Stimulated activated naive B cell treated with anti-CD40 and anti-IgM and Interleukin-4, amounts not matched to agents 10 μg/mL and 1 μg/mL and 100 μg/mL, for 72 hours (primary cell): ENCODE measurements at regions not wholly inside any gene's neighbourhood (a gene's known extent, or its start where the extent isn't known, plus 50 kb on each side); places are given as distances from the start of the nearest gene placed in this dataset.
A peak's percentile ranks its signal among the peaks of the same experiment; 100 is the strongest.

Source experiments
- ATAC-seq, 2 donors: fragments of 150-1000 bp; cut with Tn5 transposase; replicated peaks; 2 replicates each; pipeline ENCODE4 v1.10.0; 2021; ENCODE audit warnings: moderate library complexity in 1 of 2
- DNase-seq: peaks from one replicate; pipeline ENCODE4 v3.0.0; 2021
- H3K27ac Mint-ChIP-seq: one replicate; pipeline ENCODE4 v1.8.0; 2022; ENCODE audit warnings: mild to moderate bottlenecking, mixed read lengths
- H3K27me3 Mint-ChIP-seq, 2 donors: one replicate each; pipeline ENCODE4 v1.8.0; 2022; ENCODE audit warnings: mixed read lengths in 2 of 2
- H3K36me3 Mint-ChIP-seq, 2 donors: one replicate each; pipeline ENCODE4 v1.8.0; 2022; ENCODE audit warnings: mixed read lengths in 2 of 2, mild to moderate bottlenecking in 1 of 2
- H3K4me1 Mint-ChIP-seq, 2 donors: one replicate each; pipeline ENCODE4 v1.8.0; 2022; ENCODE audit warnings: mixed read lengths in 2 of 2, mild to moderate bottlenecking in 1 of 2
- H3K4me3 Mint-ChIP-seq, 2 donors: one replicate each; pipeline ENCODE4 v1.8.0; 2022; ENCODE audit warnings: mild to moderate bottlenecking in 2 of 2, mixed read lengths in 2 of 2, moderate library complexity in 1 of 2
- H3K9me3 Mint-ChIP-seq, 2 donors: one replicate each; pipeline ENCODE4 v1.8.0; 2022; ENCODE audit warnings: mixed read lengths in 2 of 2, mild to moderate bottlenecking in 1 of 2

DNA sequence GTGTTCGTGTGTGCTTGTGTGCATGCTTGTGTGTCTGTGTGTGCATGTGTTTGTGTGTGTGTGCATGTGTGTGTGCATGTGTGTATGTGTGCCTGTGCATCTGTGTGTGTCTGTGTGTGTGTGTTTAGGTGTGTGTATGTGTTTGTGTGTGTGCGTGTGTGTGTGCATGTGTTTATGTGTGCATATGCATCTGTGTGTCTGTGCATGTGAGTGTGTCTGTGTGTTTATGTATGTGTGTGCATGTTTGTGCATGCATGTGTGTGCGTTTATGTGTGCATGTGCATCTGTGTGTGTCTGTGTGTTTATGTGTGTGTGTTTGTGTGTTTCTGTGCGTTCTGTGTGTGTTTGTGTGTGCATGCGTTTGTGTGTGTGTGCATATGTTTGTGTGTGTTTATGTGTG, 106.6 kb upstream of the TNRC6C start:
- Mint-ChIP-seq H3K27ac (no peak overlapping the region), H3K4me3 (no peak overlapping the region), H3K27me3 (peaks cover 6 to 7% of the 10 kb centered on the region in 2 donors), H3K36me3 (no peaks in the 10 kb centered on the region), H3K4me1 (peaks cover 6 to 12% of the 10 kb centered on the region in 2 donors), H3K9me3 (no peaks in the 10 kb centered on the region)
- DNase-seq (no peak), ATAC-seq (no peak)

DNA sequence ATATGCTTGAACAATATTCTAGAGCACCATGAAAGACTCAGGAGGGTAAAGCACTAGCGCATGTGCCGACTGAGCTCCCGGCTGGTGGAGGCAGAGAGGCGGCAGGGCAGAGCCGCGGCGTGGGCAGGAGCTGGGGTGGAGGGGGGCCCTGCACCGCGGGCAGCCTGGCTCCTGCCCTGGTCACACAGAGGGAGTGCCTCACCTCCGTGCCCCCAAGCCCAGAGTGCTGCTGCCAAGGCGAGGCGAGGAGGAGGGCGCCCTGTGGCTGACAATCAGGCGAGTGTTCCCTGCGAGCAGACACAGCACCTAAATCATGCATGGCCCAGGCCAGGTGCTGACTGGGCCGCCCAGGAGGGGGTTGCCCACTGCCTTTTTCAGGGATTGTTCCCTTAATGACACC, 105.8 kb upstream of the TNRC6C start:
- Mint-ChIP-seq H3K4me3 (no peak overlapping the region), H3K27ac (no peak overlapping the region)

DNA sequence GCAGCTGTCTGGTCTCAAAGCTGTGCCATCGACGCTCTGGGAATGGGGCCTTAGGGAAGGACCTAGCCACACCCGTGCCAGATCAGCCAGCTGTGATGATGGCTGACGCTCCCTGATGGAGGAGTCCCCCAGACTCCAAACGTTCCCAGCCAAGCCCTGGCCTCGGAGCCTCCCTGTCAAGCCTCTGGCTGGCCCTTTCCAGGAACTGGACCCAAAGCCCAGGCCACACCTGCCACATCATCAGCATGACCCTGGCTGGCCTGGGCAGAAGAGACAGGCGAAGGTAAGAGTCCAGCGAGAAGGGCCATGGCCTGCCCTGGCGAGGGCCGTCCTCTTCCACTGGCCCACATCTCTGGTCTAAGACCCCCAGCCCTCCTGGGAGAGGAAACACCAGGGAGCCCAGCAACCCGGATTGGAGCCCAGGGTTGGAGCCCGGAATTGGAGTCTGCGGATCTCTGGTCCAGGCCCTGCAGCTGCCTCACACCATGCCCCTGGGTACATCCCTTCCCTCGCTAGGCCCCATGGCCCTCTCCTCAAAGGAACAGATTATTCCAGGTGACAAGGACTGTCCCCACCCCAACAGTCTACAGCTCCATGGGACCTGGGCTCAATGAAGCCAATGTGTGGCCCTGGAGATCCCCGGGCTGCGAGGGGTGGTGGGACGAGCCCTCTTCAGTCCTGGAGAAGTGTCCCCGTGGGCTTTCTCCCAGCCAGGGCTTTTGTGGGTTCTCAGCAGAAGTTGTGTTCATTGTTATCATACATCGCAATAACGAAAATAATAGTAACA, 105.1 kb upstream of the TNRC6C start:
- Mint-ChIP-seq H3K4me3 (no peak overlapping the region), H3K27me3 (peaks cover 20% of the 10 kb centered on the region in 2 donors), H3K36me3 (no peaks in the 10 kb centered on the region), H3K4me1 (peaks cover 12 to 16% of the 10 kb centered on the region in 2 donors), H3K27ac (no peak overlapping the region), H3K9me3 (peaks cover 2 to 4% of the 10 kb centered on the region in 2 donors)
- ATAC-seq (no peak), DNase-seq (no peak)

More for the DNA sequence above, 105.8 kb upstream of the TNRC6C start:
- no peaks in the 10 kb centered on the region for H3K9me3 Mint-ChIP-seq
- no peaks in the 10 kb centered on the region for H3K36me3 Mint-ChIP-seq
- peaks cover 13% of the 10 kb centered on the region in 2 donors for H3K27me3 Mint-ChIP-seq
- ATAC-seq (no peak), DNase-seq (no peak)
- H3K4me1 Mint-ChIP-seq, result peaks cover 8 to 11% of the 10 kb centered on the region in 2 donors

DNA sequence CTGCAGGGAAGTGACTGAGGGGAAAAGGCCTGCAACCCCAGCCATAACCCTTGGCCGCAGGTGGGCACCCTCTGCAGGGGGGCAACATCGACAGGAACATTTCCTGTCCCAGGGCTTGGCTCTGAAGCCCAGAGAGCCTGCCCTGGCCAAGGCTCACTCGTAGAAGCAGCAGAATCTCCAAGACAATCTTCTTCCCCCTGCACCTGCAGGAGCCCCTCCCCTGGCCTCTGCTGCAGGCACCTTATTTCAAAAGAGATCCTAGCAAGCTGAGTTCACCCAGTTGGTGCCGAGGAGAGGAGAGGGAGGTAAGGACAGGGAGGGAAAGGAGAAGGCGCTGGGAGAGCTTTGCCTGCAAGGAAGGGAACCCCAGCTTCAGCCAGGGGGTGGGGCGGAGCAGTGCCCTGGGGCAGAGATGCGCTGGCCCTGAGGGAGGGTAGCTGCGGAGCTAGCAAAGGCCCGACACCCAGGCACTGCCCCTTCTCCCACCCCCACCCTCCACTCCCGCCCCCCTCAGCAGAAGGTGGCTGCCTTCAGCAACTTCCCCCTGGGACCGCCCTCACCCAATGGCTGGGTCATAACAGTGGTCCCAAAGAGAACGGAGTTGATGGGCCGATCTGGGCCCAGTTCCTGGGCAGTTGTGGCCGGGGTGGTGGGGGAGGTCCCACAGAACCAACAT, 104.3 kb upstream of the TNRC6C start:
- no peak for ATAC-seq
- H3K27me3 Mint-ChIP-seq, result peaks cover 24 to 28% of the 10 kb centered on the region in 2 donors

DNA sequence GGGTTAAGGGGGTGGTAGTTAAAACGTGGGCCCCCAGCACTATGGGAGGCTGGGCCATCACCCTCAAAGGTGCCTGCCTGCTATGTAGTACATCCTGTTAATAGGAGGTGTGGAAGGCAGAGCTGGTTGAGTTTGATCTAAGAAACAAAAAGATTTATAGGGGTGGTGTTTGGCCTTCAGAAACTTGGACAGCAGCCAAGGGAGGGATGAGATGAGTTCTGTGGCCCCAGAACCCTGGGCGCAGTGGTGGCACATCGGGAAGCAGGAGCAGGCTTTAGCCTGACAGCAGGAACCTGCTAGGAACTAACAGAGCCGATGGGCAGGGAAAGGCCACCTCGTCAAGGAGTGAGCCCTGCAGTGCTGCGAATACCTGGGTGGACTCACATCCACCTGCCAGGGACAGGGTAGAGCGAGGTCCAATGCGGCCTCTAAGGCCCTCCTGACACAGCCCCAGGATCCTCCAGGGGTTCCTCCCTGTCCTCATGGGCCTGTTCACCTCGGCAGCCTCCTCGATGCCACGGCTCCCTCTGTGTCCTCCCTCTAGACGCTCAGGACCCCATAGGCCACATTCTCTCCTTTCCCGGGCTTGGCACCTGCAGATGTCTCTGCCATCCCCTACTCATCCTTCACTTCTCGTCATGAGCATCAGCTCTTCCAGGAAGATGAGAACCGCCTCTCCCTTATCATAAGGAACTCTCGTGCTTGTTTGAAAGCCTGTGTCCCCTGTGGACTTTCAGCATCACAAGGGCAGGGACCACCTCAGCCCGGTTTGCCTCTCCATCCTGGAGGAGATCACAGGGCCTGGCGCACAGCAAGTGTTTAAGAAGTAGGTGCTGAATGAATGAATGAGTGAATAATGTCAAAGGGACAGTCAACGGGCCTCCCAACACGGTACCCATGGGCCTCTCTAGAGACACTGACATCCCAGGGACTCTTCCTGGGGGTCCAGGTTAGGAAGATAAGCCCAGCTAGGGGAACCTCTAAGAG, 103.5 kb upstream of the TNRC6C start:
- no peak overlapping the region for H3K4me3 Mint-ChIP-seq
- H3K9me3 Mint-ChIP-seq, result peaks cover 4 to 8% of the 10 kb centered on the region in 2 donors
- no peak for DNase-seq
- H3K27ac Mint-ChIP-seq, result peak overlapping the region; percentile 31
- ATAC-seq, result no peak
- H3K4me1 Mint-ChIP-seq, result peaks cover 16 to 20% of the 10 kb centered on the region in 2 donors
- H3K36me3 Mint-ChIP-seq, result peaks cover 0 to 2% of the 10 kb centered on the region in 2 donors
- peaks cover 31 to 36% of the 10 kb centered on the region in 2 donors for H3K27me3 Mint-ChIP-seq

More for the DNA sequence above, 104.3 kb upstream of the TNRC6C start:
- H3K4me1 Mint-ChIP-seq, result peaks cover 13 to 20% of the 10 kb centered on the region in 2 donors
- H3K4me3 Mint-ChIP-seq, result no peak overlapping the region
- no peaks in the 10 kb centered on the region for H3K36me3 Mint-ChIP-seq
- DNase-seq, result no peak
- H3K27ac Mint-ChIP-seq, result peak overlapping the region; percentile 31
- peaks cover 4 to 8% of the 10 kb centered on the region in 2 donors for H3K9me3 Mint-ChIP-seq

DNA sequence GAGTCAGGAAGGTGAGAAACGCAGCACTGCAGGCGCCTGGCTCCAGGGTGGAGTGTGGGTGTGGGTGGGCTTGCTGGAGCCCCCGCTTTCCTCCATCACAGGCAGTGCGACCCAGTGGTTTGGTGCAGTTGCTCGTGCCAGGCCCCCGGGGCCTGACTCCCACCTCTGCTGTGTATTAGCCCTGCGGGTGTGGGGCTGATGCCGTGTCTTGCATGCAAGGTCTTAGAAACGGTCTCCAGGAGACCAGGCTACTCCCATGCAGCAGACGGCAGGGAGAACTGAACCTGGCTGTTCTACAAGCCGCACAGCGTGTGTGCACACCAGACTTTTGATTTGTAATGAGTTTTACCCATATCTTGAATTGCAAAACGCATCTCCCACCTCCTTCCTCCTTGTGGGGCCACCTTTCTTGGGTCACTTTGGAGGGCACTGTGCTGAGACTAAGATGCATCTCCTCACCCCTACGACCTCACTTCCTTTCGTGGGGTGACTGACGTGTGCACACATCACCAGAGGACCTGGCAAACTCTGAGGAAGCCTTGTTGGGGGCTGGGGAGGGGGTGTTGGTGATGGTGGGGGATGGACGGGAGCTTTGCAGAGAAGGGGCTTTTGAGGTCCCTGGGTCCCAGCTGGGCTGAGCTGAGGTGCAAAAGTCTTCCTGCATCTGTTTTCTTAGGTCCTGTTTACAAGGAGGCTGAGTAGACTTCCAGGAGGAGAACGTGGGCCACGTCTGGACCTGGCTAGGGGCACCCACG, 101.8 kb upstream of the TNRC6C start:
- H3K4me1 Mint-ChIP-seq, result peaks cover 17 to 33% of the 10 kb centered on the region in 2 donors
- peaks cover 3 to 7% of the 10 kb centered on the region in 2 donors for H3K36me3 Mint-ChIP-seq
- no peak for ATAC-seq
- H3K27ac Mint-ChIP-seq, result no peak overlapping the region
- H3K27me3 Mint-ChIP-seq, result peaks cover 42 to 49% of the 10 kb centered on the region in 2 donors
- no peak overlapping the region for H3K4me3 Mint-ChIP-seq
- H3K9me3 Mint-ChIP-seq, result peaks cover 8 to 12% of the 10 kb centered on the region in 2 donors
- DNase-seq, result no peak

DNA sequence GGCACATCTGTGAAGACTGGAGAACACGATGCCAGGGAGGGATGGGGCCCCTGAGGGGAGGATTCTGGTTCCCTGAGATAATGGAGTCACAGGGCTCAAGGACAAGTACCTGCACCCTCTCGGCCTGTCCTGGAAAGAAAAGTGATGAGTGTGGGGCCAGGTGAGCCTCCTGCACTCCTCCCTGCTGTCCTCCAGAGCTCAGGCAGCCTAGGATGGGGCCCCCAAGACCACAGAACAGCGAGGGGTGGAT, 101.3 kb upstream of the TNRC6C start:
- Mint-ChIP-seq H3K4me3 (no peak overlapping the region), H3K9me3 (peaks cover 8 to 12% of the 10 kb centered on the region in 2 donors), H3K27ac (no peak overlapping the region), H3K27me3 (peaks cover 43 to 54% of the 10 kb centered on the region in 2 donors), H3K4me1 (peaks cover 18 to 35% of the 10 kb centered on the region in 2 donors), H3K36me3 (peaks cover 5 to 7% of the 10 kb centered on the region in 2 donors)
- DNase-seq (no peak), ATAC-seq (no peak)

DNA sequence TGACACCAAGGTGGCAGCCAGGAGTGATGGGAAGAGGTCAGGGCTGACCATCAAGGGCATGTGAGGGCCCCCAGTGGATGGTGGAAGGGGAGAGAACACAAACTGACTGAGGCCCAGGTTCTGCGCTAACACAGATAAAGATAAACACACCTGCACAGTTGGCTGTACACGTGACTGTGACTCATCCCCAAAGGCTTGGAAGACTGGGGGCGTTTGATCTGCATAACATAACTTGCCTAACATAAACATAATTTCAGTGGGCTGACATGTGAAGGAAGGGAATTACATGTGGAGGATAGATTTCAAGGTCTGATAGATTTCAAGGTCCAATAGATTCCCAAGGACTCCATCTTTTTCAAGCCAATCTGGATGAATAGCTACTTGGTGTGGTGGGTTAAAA, 100.9 kb upstream of the TNRC6C start:
- Mint-ChIP-seq H3K4me1 (peaks cover 22 to 38% of the 10 kb centered on the region in 2 donors), H3K9me3 (peaks cover 8 to 12% of the 10 kb centered on the region in 2 donors), H3K4me3 (no peak overlapping the region), H3K27ac (no peak overlapping the region), H3K27me3 (peaks cover 47 to 57% of the 10 kb centered on the region in 2 donors), H3K36me3 (peaks cover 5 to 7% of the 10 kb centered on the region in 2 donors)
- DNase-seq (no peak), ATAC-seq (peak in 1 of 2 donors; percentile 42)

DNA sequence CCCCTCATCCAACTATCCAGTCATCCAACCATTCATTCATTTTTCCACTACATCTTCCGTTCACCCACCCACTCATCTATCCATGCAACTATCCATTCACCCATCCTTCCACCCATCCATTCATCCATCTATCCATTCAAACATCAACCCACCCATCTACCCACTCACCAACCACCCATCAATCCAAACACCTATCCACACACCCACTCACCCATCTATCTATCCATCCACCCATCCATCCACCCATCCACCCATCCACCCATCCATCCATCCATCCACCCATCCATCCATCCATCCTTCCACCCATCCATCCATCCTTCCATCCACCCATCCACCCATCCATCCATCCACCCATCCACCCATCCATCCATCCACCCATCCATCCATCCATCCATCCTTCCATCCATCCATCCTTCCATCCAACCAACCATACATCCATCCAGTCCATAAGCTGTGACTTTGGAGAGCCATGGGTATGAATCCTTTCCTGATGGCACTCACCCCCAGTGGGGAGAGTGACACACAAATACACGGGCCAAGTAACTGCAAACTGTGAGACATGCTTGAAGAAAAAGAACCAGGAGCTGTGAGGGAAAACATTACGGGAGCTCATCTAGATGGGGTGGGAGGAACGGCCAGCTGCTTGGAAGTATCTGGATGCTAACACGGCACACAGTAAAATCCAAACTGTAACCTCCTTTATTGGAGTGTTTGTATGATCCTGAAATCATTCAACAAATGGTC, 100.0 kb upstream of the TNRC6C start:
- Mint-ChIP-seq H3K9me3 (peaks cover 8 to 12% of the 10 kb centered on the region in 2 donors), H3K36me3 (peaks cover 5 to 7% of the 10 kb centered on the region in 2 donors), H3K27me3 (peaks cover 51 to 65% of the 10 kb centered on the region in 2 donors), H3K4me3 (no peak overlapping the region), H3K27ac (no peak overlapping the region), H3K4me1 (peaks cover 24 to 43% of the 10 kb centered on the region in 2 donors)
- ATAC-seq, result no peak
- no peak for DNase-seq

DNA sequence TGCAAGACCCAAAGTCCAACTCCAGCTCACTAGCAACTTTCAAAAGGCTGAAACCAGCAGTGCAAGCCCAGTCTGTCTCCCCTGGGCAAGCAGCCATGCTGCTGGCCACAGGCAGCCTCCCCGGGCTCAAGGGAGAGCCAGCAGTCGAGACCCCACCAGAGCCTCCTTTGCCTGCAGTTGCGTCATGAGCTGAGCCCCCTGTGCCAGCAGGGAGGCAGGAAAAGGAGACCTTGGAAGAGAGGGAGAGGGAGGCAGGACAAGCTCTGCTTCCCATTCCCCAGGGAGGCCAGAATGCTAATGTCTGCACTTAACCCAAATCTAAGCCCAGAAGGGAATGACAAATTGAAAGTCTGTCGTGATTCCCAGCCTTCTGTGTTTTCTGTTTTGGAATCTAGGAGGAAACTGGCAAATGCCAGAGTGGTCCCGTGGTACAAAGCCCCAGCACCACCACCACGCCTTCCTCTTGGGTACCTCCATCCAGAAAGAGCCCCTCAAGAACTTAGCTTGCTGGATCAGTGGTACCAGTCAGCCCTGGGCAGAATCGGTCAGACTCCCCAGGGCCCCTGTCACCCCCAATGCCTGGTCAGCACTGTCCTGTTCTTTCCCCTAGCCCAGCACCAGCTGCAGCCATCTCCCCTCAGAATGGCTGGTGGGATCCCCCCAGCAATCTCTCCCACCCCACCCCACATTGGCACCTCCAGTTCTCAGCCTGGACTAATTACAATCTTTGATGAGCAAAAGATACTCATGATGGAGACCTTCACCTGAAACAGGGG, 99.3 kb upstream of the TNRC6C start:
- Mint-ChIP-seq H3K4me1 (peaks cover 28 to 51% of the 10 kb centered on the region in 2 donors), H3K27me3 (peaks cover 54 to 73% of the 10 kb centered on the region in 2 donors), H3K36me3 (peaks cover 5 to 7% of the 10 kb centered on the region in 2 donors), H3K4me3 (no peak overlapping the region), H3K27ac (no peak overlapping the region), H3K9me3 (peaks cover 8 to 12% of the 10 kb centered on the region in 2 donors)
- DNase-seq (no peak), ATAC-seq (no peak)

DNA sequence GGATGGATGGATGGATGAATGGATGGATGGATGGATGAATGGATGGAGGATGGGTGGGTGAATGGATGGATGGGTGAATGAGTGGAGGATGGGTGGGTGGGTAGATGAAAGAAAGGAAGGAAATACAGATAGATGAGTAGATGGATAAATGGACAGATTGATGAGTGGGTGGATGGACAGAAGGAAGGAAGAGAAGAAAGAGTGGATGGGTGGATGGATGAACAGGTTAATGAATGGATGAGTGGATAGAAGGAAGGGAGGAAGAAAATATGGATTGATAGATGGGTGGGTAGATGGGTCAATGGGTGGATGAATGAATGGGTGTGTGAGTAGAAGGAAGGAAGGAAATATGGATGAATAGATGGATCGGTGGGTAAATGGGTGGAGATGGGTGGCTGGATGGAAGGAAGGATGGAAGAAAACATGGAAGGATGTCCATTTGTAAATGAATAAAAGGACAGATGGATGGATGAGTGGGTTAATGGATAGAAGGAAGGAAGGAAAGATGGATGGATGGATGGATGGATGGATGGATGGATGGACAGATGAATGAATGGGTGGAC, 97.3 kb upstream of the TNRC6C start:
- no peak overlapping the region for H3K27ac Mint-ChIP-seq

DNA sequence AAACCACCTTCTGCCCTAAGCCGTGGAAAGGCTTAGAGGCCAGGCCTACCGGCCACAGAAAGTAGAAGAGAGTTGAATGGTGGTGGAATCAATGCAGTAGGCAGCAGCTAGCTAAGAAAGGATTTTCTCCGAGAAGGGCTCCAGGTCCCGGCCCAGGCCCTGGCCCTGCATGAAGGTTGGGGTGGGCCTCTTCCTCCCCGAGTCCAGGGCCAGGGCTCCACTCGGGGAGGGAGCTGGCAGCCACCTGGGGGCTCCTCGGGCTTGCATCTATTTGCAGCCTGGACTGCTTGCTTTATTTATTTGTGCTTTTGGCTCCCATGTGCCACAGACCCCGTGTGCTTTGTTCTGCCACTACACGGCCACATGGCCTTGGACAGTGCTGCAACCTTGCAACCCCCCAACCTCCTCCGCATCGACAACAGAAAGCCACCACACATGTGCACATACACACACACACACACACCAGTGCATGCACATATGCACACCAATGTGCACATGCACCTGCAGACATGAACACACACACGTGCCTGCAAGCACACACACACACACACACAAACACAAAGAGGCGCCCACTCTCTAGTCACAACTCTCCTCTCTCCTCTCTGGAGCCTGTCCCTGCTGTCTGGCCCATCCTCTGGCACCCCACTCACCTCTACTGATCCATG, 96.4 kb upstream of the TNRC6C start:
- peaks cover 8 to 12% of the 10 kb centered on the region in 2 donors for H3K9me3 Mint-ChIP-seq
- H3K27ac Mint-ChIP-seq, result no peak overlapping the region
- peaks cover 47 to 70% of the 10 kb centered on the region in 2 donors for H3K27me3 Mint-ChIP-seq
- H3K36me3 Mint-ChIP-seq, result peaks cover 5 to 7% of the 10 kb centered on the region in 2 donors
- H3K4me3 Mint-ChIP-seq, result no peak overlapping the region
- DNase-seq (no peak), ATAC-seq (no peak)
- peaks cover 32 to 59% of the 10 kb centered on the region in 2 donors for H3K4me1 Mint-ChIP-seq

More for the DNA sequence above, 97.3 kb upstream of the TNRC6C start:
- no peak for ATAC-seq
- no peak for DNase-seq
- Mint-ChIP-seq H3K4me1 (peaks cover 28 to 62% of the 10 kb centered on the region in 2 donors), H3K9me3 (peaks cover 8 to 12% of the 10 kb centered on the region in 2 donors), H3K4me3 (peak overlapping the region in 1 of 2 donors; percentile 6), H3K36me3 (peaks cover 5 to 7% of the 10 kb centered on the region in 2 donors), H3K27me3 (peaks cover 50 to 73% of the 10 kb centered on the region in 2 donors)
